DOHH2 (cell line): ENCODE measurements at regions not wholly inside any gene's neighbourhood (a gene's known extent, or its start where the extent isn't known, plus 50 kb on each side); places are given as distances from the start of the nearest gene placed in this dataset.

Experiments
- EZH2phosphoT487 ChIP-seq: fragments of 200-600 bp; sonication (generic); IDR thresholded peaks from 2 replicates; pipeline ENCODE4 v1.6.1; 2017; ENCODE audit warnings: borderline replicate concordance, mild to moderate bottlenecking, antibody characterized with exemption, low read length, moderate library complexity, mixed read lengths
- TF ChIP-seq, protein P1 (sequence below): fragments of 200-600 bp; sonication (generic); IDR thresholded peaks from one replicate; pipeline ENCODE4 v1.5.1; 2014; ENCODE audit warnings: antibody characterized with exemption, mild to moderate bottlenecking, low read depth, low read length; ENCODE audit not compliant: poor library complexity, severe bottlenecking

- TF ChIP-seq, protein P1, sequence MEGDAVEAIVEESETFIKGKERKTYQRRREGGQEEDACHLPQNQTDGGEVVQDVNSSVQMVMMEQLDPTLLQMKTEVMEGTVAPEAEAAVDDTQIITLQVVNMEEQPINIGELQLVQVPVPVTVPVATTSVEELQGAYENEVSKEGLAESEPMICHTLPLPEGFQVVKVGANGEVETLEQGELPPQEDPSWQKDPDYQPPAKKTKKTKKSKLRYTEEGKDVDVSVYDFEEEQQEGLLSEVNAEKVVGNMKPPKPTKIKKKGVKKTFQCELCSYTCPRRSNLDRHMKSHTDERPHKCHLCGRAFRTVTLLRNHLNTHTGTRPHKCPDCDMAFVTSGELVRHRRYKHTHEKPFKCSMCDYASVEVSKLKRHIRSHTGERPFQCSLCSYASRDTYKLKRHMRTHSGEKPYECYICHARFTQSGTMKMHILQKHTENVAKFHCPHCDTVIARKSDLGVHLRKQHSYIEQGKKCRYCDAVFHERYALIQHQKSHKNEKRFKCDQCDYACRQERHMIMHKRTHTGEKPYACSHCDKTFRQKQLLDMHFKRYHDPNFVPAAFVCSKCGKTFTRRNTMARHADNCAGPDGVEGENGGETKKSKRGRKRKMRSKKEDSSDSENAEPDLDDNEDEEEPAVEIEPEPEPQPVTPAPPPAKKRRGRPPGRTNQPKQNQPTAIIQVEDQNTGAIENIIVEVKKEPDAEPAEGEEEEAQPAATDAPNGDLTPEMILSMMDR = no peak
- no peak for TF ChIP-seq EZH2phosphoT487
Measured at GRCh38 chr2:71782323-71782722, 329.0 kb downstream of the DYSF start.
